GM23338 (cell line): ENCODE measurements at regions not wholly inside any gene's neighbourhood (a gene's known extent, or its start where the extent isn't known, plus 50 kb on each side); places are given as distances from the start of the nearest gene placed in this dataset.

Source experiments
- ATAC-seq: fragments of 200-7000 bp; cut with Tn5 transposase; 3 replicates; pipeline ENCODE4 v1.9.1; 2020
- DNase-seq: peaks from one replicate; pipeline ENCODE4 v3.0.0-alpha.2; 2015; ENCODE audit warnings: low spot score
- H2AFZ ChIP-seq: fragments of 200-600 bp; sonication (generic); 2 replicates; pipeline ENCODE4 v1.8.0; 2016; ENCODE audit warnings: antibody characterized with exemption, mild to moderate bottlenecking, moderate library complexity
- H3F3A ChIP-seq: fragments of 200-600 bp; sonication (generic); replicated peaks from 2 replicates; pipeline ENCODE4 v1.8.0; 2017; ENCODE audit warnings: antibody characterized with exemption, mixed run types, low read depth
- H3K27ac ChIP-seq: fragments of 200-600 bp; sonication (generic); 2 replicates; pipeline ENCODE4 v1.6.1; 2016; ENCODE audit warnings: low read depth
- H3K27me3 ChIP-seq: fragments of 200-600 bp; sonication (generic); 2 replicates; pipeline ENCODE4 v1.8.0; 2016; ENCODE audit warnings: mild to moderate bottlenecking, mixed run types, moderate library complexity; ENCODE audit not compliant: insufficient read depth
- H3K36me3 ChIP-seq: fragments of 200-600 bp; sonication (generic); 2 replicates; pipeline ENCODE4 v1.8.0; 2016; ENCODE audit warnings: mild to moderate bottlenecking; ENCODE audit not compliant: insufficient read depth
- H3K4me1 ChIP-seq: fragments of 200-600 bp; sonication (generic); 2 replicates; pipeline ENCODE4 v1.8.0; 2016; ENCODE audit warnings: mild to moderate bottlenecking, moderate library complexity; ENCODE audit not compliant: insufficient read depth
- H3K4me2 ChIP-seq: fragments of 200-600 bp; sonication (generic); 2 replicates; pipeline ENCODE4 v1.7.1; 2017; ENCODE audit warnings: mixed run types
- H3K4me3 ChIP-seq: fragments of 200-600 bp; sonication (generic); 2 replicates; pipeline ENCODE4 v1.6.1; 2016; ENCODE audit warnings: mixed run types
- H3K79me2 ChIP-seq: fragments of 200-600 bp; sonication (generic); replicated peaks from 2 replicates; pipeline ENCODE4 v1.8.0; 2017; ENCODE audit warnings: mild to moderate bottlenecking; ENCODE audit not compliant: insufficient read depth
- H3K9me2 ChIP-seq: fragments of 200-600 bp; sonication (generic); 2 replicates; pipeline ENCODE4 v1.8.0; 2017; ENCODE audit not compliant: insufficient read depth
- H4K20me1 ChIP-seq: fragments of 200-600 bp; sonication (generic); replicated peaks from 2 replicates; pipeline ENCODE4 v1.8.0; 2017; ENCODE audit warnings: mild to moderate bottlenecking; ENCODE audit not compliant: insufficient read depth
- H3K27ac Mint-ChIP-seq: 2 replicates; pipeline ENCODE4 v1.8.0; 2020; ENCODE audit warnings: inconsistent platforms, mild to moderate bottlenecking, moderate library complexity, mixed read lengths
- H3K27me3 Mint-ChIP-seq: 3 replicates; pipeline ENCODE4 v1.8.0; 2022; ENCODE audit warnings: low read depth, mild to moderate bottlenecking, moderate library complexity, mixed read lengths, inconsistent platforms; ENCODE audit not compliant: insufficient read depth, poor library complexity
- H3K36me3 Mint-ChIP-seq: 3 replicates; pipeline ENCODE4 v1.8.0; 2021; ENCODE audit warnings: low read depth, mild to moderate bottlenecking, inconsistent platforms, moderate library complexity, mixed read lengths
- H3K4me1 Mint-ChIP-seq: 3 replicates; pipeline ENCODE4 v1.8.0; 2020; ENCODE audit warnings: mild to moderate bottlenecking, inconsistent platforms, mixed read lengths
- H3K4me3 Mint-ChIP-seq: 3 replicates; pipeline ENCODE4 v1.8.0; 2021; ENCODE audit warnings: moderate library complexity, mild to moderate bottlenecking, inconsistent platforms, mixed read lengths
- H3K9me3 Mint-ChIP-seq: 3 replicates; pipeline ENCODE4 v1.8.0; 2020; ENCODE audit warnings: moderate library complexity, mild to moderate bottlenecking, inconsistent platforms, mixed read lengths
- CTCF ChIP-seq, 2 experiments: fragments of 200-600 bp in 1 of 2; sonication (generic) in 1 of 2; conservative IDR thresholded peaks; 2 replicates each; pipeline versions ENCODE4 v1.5.1 to v1.6.1; 2016 to 2017; ENCODE audit warnings: antibody characterized with exemption in 2 of 2, low read depth in 2 of 2, mild to moderate bottlenecking in 2 of 2, moderate library complexity in 1 of 2
- EZH2 ChIP-seq: fragments of 200-600 bp; sonication (generic); IDR thresholded peaks from one replicate; pipeline ENCODE4 v1.8.0; 2017; ENCODE audit warnings: antibody characterized with exemption, mild to moderate bottlenecking, low read depth; ENCODE audit not compliant: unreplicated experiment
- EZH2phosphoT487 ChIP-seq: fragments of 200-600 bp; sonication (generic); IDR thresholded peaks from one replicate; pipeline ENCODE4 v1.8.1; 2018; ENCODE audit warnings: antibody characterized with exemption; ENCODE audit not compliant: unreplicated experiment
- NANOG ChIP-seq: IDR thresholded peaks from 2 replicates; pipeline ENCODE4 v1.6.1; 2016; ENCODE audit warnings: antibody characterized with exemption, borderline replicate concordance
- STAT1 ChIP-seq: IDR thresholded peaks from one replicate; pipeline ENCODE4 v1.6.1; 2016; ENCODE audit warnings: antibody characterized with exemption; ENCODE audit not compliant: unreplicated experiment
- TF ChIP-seq, protein P1 (sequence below): IDR thresholded peaks from one replicate; pipeline ENCODE4 v1.6.1; 2018; ENCODE audit warnings: antibody characterized with exemption; ENCODE audit not compliant: unreplicated experiment

GRCh38 chr13:111920306-111920931 lies 146.5 kb upstream of the SOX1 start (continued):
- TF ChIP-seq, protein P1, sequence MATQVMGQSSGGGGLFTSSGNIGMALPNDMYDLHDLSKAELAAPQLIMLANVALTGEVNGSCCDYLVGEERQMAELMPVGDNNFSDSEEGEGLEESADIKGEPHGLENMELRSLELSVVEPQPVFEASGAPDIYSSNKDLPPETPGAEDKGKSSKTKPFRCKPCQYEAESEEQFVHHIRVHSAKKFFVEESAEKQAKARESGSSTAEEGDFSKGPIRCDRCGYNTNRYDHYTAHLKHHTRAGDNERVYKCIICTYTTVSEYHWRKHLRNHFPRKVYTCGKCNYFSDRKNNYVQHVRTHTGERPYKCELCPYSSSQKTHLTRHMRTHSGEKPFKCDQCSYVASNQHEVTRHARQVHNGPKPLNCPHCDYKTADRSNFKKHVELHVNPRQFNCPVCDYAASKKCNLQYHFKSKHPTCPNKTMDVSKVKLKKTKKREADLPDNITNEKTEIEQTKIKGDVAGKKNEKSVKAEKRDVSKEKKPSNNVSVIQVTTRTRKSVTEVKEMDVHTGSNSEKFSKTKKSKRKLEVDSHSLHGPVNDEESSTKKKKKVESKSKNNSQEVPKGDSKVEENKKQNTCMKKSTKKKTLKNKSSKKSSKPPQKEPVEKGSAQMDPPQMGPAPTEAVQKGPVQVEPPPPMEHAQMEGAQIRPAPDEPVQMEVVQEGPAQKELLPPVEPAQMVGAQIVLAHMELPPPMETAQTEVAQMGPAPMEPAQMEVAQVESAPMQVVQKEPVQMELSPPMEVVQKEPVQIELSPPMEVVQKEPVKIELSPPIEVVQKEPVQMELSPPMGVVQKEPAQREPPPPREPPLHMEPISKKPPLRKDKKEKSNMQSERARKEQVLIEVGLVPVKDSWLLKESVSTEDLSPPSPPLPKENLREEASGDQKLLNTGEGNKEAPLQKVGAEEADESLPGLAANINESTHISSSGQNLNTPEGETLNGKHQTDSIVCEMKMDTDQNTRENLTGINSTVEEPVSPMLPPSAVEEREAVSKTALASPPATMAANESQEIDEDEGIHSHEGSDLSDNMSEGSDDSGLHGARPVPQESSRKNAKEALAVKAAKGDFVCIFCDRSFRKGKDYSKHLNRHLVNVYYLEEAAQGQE = no peak
- no peak for TF ChIP-seq EZH2
- TF ChIP-seq CTCF (conservative IDR thresholded peaks at IDR 0.05; ENCODE audit: low read depth in 2 of 2) = no peak
- TF ChIP-seq EZH2phosphoT487 = no peak
- no peak for TF ChIP-seq NANOG
- no peak for TF ChIP-seq STAT1

DNA sequence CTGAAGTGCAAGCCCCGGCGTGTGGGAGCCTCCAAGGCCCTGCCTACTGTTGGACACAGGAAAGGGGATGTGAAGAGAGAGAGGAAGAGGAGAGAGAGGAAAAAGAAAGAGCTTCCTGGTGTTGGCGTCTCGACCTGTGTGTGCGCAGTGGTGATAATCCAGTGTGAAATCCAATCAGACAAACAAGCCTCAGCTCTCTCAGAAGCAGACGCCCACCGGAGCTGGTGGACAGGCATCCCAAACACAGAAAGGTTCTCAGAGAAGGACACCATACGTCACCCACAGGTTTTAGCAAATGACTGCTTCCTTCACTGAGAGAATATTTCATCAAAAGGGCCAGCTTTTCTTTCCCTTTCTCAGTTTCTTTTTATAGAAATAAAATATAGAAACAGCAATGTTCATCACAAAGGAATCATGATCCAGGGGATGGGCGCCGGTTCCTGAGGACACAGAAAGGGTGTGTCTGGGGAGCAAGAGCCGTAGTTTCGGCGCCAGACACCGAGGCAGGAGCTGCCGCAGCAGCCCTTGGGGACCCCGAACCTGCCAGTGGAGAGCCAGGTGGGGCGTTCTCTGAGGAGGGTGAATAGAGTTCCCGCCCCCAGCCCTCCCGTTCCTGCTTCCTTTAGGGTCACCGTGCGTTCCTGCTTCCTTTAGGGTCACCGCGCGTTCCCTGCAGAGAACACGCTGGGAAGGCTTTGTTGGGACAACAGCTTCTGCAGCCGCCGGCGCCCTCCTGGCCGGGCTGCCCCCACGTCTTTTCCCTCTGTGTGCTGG lies 145.8 kb upstream of the SOX1 start:
- no peaks in the 10 kb centered on the region for H3K36me3 ChIP-seq
- Mint-ChIP-seq H3K4me3 (no peak overlapping the region), H3K36me3 (no peaks in the 10 kb centered on the region), H3K4me1 (peaks cover 17% of the 10 kb centered on the region), H3K27me3 (peaks cover 16% of the 10 kb centered on the region), H3K27ac (no peak overlapping the region), H3K9me3 (no peaks in the 10 kb centered on the region)
- no peaks in the 10 kb centered on the region; the same call in 1 of the 2 replicates for H3K4me1 ChIP-seq
- H3K9me2 ChIP-seq = no peaks in the 10 kb centered on the region
- no peaks in the 10 kb centered on the region for H3K79me2 ChIP-seq
- no peak overlapping the region for H3K4me3 ChIP-seq
- peak overlapping the region; percentile 80 for H2AFZ ChIP-seq
- H4K20me1 ChIP-seq = no peaks in the 10 kb centered on the region
- peak; percentile 61 for ATAC-seq
- no peaks in the 10 kb centered on the region for H3K27me3 ChIP-seq
- H3K27ac ChIP-seq = no peak overlapping the region
- no peak for TF ChIP-seq EZH2
- no peak for DNase-seq
- H3F3A ChIP-seq = no peaks in the 10 kb centered on the region
- no peak overlapping the region for H3K4me2 ChIP-seq

GRCh38 chr13:111922086-111922485 lies 144.9 kb upstream of the SOX1 start:
- Mint-ChIP-seq H3K27me3 (peaks cover 16% of the 10 kb centered on the region), H3K36me3 (no peaks in the 10 kb centered on the region), H3K4me1 (peaks cover 17% of the 10 kb centered on the region), H3K9me3 (no peaks in the 10 kb centered on the region), H3K4me3 (no peak overlapping the region), H3K27ac (no peak overlapping the region)
- no peaks in the 10 kb centered on the region for H3K27me3 ChIP-seq
- no peak overlapping the region for H3K27ac ChIP-seq
- no peak overlapping the region for H3K4me2 ChIP-seq
- H3F3A ChIP-seq = no peaks in the 10 kb centered on the region
- H3K4me1 ChIP-seq = no peaks in the 10 kb centered on the region; the same call in 1 of the 2 replicates
- DNase-seq (no peak), ATAC-seq (no peak)
- H3K79me2 ChIP-seq = no peaks in the 10 kb centered on the region
- H2AFZ ChIP-seq = no peak overlapping the region
- no peaks in the 10 kb centered on the region for H3K9me2 ChIP-seq
- no peaks in the 10 kb centered on the region for H3K36me3 ChIP-seq
- H3K4me3 ChIP-seq = no peak overlapping the region
- no peaks in the 10 kb centered on the region for H4K20me1 ChIP-seq
- TF ChIP-seq STAT1 (no peak), EZH2 (no peak)
